ENCODE measurements at regions not wholly inside any gene's neighbourhood (a gene's known extent, or its start where the extent isn't known, plus 50 kb on each side); places are given as distances from the start of the nearest gene placed in this dataset.

GRCh38 chr20:48416002-48416401 is 411.8 kb downstream of the PREX1 start:
- H3K4me2 ChIP-seq (ENCODE audit: low read length): no peak overlapping the region
- no peak overlapping the region for H3K4me3 ChIP-seq (ENCODE audit: low read depth, low read length)
- no peaks in the 10 kb centered on the region for H3K36me3 ChIP-seq (ENCODE audit: control insufficient read depth in 1 of 2, insufficient read depth in 2 of 2, low read length in 2 of 2)
- no peak overlapping the region for H4K12ac ChIP-seq (ENCODE audit: low read depth, low read length)
- no peaks in the 10 kb centered on the region for H3K79me1 ChIP-seq (ENCODE audit: low read length)
- H2BK12ac ChIP-seq (ENCODE audit: low read length): no peak overlapping the region
- H3K4ac ChIP-seq (ENCODE audit: low read depth, low read length): no peak overlapping the region
- H3K9me3 ChIP-seq (ENCODE audit: insufficient read depth, low read depth, low read length): no peaks in the 10 kb centered on the region
- H3K27me3 ChIP-seq (ENCODE audit: insufficient read depth, low read length): no peaks in the 10 kb centered on the region
- H3K4me1 ChIP-seq (ENCODE audit: control insufficient read depth in 1 of 2, insufficient read depth in 2 of 2, low read length in 2 of 2): peaks cover 0 to 3% of the 10 kb centered on the region in 2 experiments
- H2AFZ ChIP-seq (ENCODE audit: insufficient read depth, low read length, poor library complexity): no peak overlapping the region
- peaks cover 1% of the 10 kb centered on the region for H3K79me2 ChIP-seq (ENCODE audit: control insufficient read depth, insufficient read depth, low read length, poor library complexity)
- no peak overlapping the region for H2AK5ac ChIP-seq (ENCODE audit: low read length)
- no peak overlapping the region for H2BK5ac ChIP-seq (ENCODE audit: low read depth, low read length, poor library complexity)
- no peak overlapping the region for H2BK120ac ChIP-seq (ENCODE audit: insufficient read depth, low read length, poor library complexity)
- no CpG with 5 or more reads among the region's 5 CpGs for WGBS (ENCODE audit: extremely low coverage, insufficient coverage, insufficient read length)
- no peak for DNase-seq
- H3K18ac ChIP-seq (ENCODE audit: low read length): no peak overlapping the region
- H3K23ac ChIP-seq (ENCODE audit: low read length): no peak overlapping the region
- no peak overlapping the region for H4K91ac ChIP-seq (ENCODE audit: low read depth, low read length)
- no peak overlapping the region for H3K9ac ChIP-seq (ENCODE audit: low read length)
- no peak overlapping the region for H3K27ac ChIP-seq (ENCODE audit: low read depth, low read length)
- no peak overlapping the region for H3K14ac ChIP-seq (ENCODE audit: low read length)
- H4K8ac ChIP-seq (ENCODE audit: low read depth, low read length): no peak overlapping the region

GRCh38 chr20:48414786-48415185 is 413.0 kb downstream of the PREX1 start:
- Histone ChIP-seq H2AK5ac (ENCODE audit: low read length) (no peak overlapping the region), H2BK120ac (ENCODE audit: insufficient read depth, low read length, poor library complexity) (no peak overlapping the region), H4K12ac (ENCODE audit: low read depth, low read length) (no peak overlapping the region), H4K8ac (ENCODE audit: low read depth, low read length) (no peak overlapping the region), H3K4me2 (ENCODE audit: low read length) (no peak overlapping the region), H2AFZ (ENCODE audit: insufficient read depth, low read length, poor library complexity) (no peak overlapping the region), H3K79me1 (ENCODE audit: low read length) (no peaks in the 10 kb centered on the region), H3K23ac (ENCODE audit: low read length) (no peak overlapping the region), H3K27ac (ENCODE audit: low read depth, low read length) (no peak overlapping the region), H3K79me2 (ENCODE audit: control insufficient read depth, insufficient read depth, low read length, poor library complexity) (peaks cover 1% of the 10 kb centered on the region), H3K27me3 (ENCODE audit: insufficient read depth, low read length) (no peaks in the 10 kb centered on the region), H3K36me3 (ENCODE audit: control insufficient read depth in 1 of 2, insufficient read depth in 2 of 2, low read length in 2 of 2) (no peaks in the 10 kb centered on the region), H3K4me1 (ENCODE audit: control insufficient read depth in 1 of 2, insufficient read depth in 2 of 2, low read length in 2 of 2) (peaks cover 0 to 3% of the 10 kb centered on the region in 2 experiments), H3K14ac (ENCODE audit: low read length) (no peak overlapping the region), H3K9me3 (ENCODE audit: insufficient read depth, low read depth, low read length) (no peaks in the 10 kb centered on the region), H2BK5ac (ENCODE audit: low read depth, low read length, poor library complexity) (no peak overlapping the region), H3K18ac (ENCODE audit: low read length) (no peak overlapping the region), H3K4me3 (ENCODE audit: low read depth, low read length) (no peak overlapping the region), H2BK12ac (ENCODE audit: low read length) (no peak overlapping the region), H3K4ac (ENCODE audit: low read depth, low read length) (no peak overlapping the region), H3K9ac (ENCODE audit: low read length) (no peak overlapping the region), H4K91ac (ENCODE audit: low read depth, low read length) (no peak overlapping the region)
- WGBS (ENCODE audit: extremely low coverage, insufficient coverage, insufficient read length): no CpG with 5 or more reads among the region's 1 CpG
- no peak for DNase-seq

DNA sequence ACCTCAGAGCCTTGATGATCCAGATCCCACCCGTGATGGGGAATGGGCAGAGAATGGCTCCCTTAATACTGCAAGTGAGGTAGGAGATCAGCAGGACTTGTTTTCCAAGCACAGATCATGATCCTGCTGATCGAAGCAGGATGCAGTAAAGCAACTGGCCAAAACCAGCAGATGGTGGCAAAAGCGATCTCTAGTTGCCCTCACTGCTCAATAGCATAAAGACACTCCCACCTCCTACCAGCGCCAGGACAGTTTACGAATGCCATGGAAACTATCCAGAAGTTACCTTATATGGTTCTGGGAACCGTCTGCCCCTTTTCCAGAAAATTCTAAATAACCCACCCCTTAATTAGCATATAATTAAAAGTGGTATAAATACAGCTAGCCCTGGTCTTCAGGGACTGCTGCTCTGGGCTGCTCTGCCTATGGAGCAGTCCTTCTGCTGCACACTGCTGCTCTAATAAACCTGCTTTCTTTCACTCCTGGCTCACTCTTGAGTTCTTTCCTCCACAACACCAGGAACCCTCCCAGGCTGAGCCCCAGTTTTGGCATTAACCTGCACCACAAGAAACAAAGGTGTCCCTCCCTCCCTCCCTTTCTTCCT is 415.8 kb downstream of the PREX1 start:
- no peaks in the 10 kb centered on the region for H3K79me2 ChIP-seq (ENCODE audit: control insufficient read depth, insufficient read depth, low read length, poor library complexity)
- no peak overlapping the region for H2BK5ac ChIP-seq (ENCODE audit: low read depth, low read length, poor library complexity)
- no peak for DNase-seq
- H3K4me3 ChIP-seq (ENCODE audit: low read depth, low read length): no peak overlapping the region
- no CpG with 5 or more reads among the region's 6 CpGs for WGBS (ENCODE audit: extremely low coverage, insufficient coverage, insufficient read length)
- H3K4ac ChIP-seq (ENCODE audit: low read depth, low read length): no peak overlapping the region
- H3K4me2 ChIP-seq (ENCODE audit: low read length): no peak overlapping the region
- no peak overlapping the region for H2AFZ ChIP-seq (ENCODE audit: insufficient read depth, low read length, poor library complexity)
- no peak overlapping the region for H2BK120ac ChIP-seq (ENCODE audit: insufficient read depth, low read length, poor library complexity)
- H3K9ac ChIP-seq (ENCODE audit: low read length): no peak overlapping the region
- H3K27ac ChIP-seq (ENCODE audit: low read depth, low read length): no peak overlapping the region
- H3K23ac ChIP-seq (ENCODE audit: low read length): no peak overlapping the region
- no peak overlapping the region for H4K12ac ChIP-seq (ENCODE audit: low read depth, low read length)
- H3K18ac ChIP-seq (ENCODE audit: low read length): no peak overlapping the region
- H3K27me3 ChIP-seq (ENCODE audit: insufficient read depth, low read length): no peaks in the 10 kb centered on the region
- H4K91ac ChIP-seq (ENCODE audit: low read depth, low read length): no peak overlapping the region
- H3K4me1 ChIP-seq (ENCODE audit: control insufficient read depth in 1 of 2, insufficient read depth in 2 of 2, low read length in 2 of 2): peaks cover 0 to 1% of the 10 kb centered on the region in 2 experiments
- no peaks in the 10 kb centered on the region for H3K9me3 ChIP-seq (ENCODE audit: insufficient read depth, low read depth, low read length)
- no peak overlapping the region for H4K8ac ChIP-seq (ENCODE audit: low read depth, low read length)
- H2AK5ac ChIP-seq (ENCODE audit: low read length): no peak overlapping the region
- no peaks in the 10 kb centered on the region for H3K36me3 ChIP-seq (ENCODE audit: control insufficient read depth in 1 of 2, insufficient read depth in 2 of 2, low read length in 2 of 2)
- H3K14ac ChIP-seq (ENCODE audit: low read length): no peak overlapping the region
- no peak overlapping the region for H2BK12ac ChIP-seq (ENCODE audit: low read length)
- no peaks in the 10 kb centered on the region for H3K79me1 ChIP-seq (ENCODE audit: low read length)

DNA sequence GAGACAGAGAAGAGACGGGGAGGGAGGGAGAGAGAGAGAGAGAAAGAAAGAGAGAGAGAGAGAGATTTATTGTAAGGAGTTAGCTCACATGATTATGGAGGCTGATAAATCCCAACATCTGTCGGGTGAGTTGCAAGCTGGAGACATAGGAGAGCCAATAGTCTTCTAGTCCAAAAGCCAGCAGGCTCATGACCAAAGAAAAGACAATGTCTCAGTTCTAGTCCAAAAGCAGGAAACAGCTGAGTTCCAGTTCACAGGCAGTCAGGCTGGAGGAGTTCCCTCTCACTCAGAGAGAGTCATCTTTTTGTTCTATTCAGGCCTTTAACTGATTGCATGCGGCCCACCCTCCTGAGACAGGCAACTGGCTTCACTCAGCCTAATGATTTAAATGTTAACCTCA is 416.6 kb downstream of the PREX1 start:
- Histone ChIP-seq H4K12ac (ENCODE audit: low read depth, low read length) (no peak overlapping the region), H4K91ac (ENCODE audit: low read depth, low read length) (no peak overlapping the region), H3K4me1 (ENCODE audit: control insufficient read depth in 1 of 2, insufficient read depth in 2 of 2, low read length in 2 of 2) (no peaks in the 10 kb centered on the region), H3K23ac (ENCODE audit: low read length) (no peak overlapping the region), H3K36me3 (ENCODE audit: control insufficient read depth in 1 of 2, insufficient read depth in 2 of 2, low read length in 2 of 2) (no peaks in the 10 kb centered on the region), H3K79me2 (ENCODE audit: control insufficient read depth, insufficient read depth, low read length, poor library complexity) (no peaks in the 10 kb centered on the region), H2BK120ac (ENCODE audit: insufficient read depth, low read length, poor library complexity) (no peak overlapping the region), H3K27ac (ENCODE audit: low read depth, low read length) (no peak overlapping the region), H2AFZ (ENCODE audit: insufficient read depth, low read length, poor library complexity) (no peak overlapping the region), H3K9ac (ENCODE audit: low read length) (no peak overlapping the region), H3K4me3 (ENCODE audit: low read depth, low read length) (no peak overlapping the region), H2BK5ac (ENCODE audit: low read depth, low read length, poor library complexity) (no peak overlapping the region), H3K4me2 (ENCODE audit: low read length) (no peak overlapping the region), H4K8ac (ENCODE audit: low read depth, low read length) (no peak overlapping the region), H2BK12ac (ENCODE audit: low read length) (no peak overlapping the region), H3K14ac (ENCODE audit: low read length) (no peak overlapping the region), H2AK5ac (ENCODE audit: low read length) (no peak overlapping the region), H3K18ac (ENCODE audit: low read length) (no peak overlapping the region), H3K27me3 (ENCODE audit: insufficient read depth, low read length) (no peaks in the 10 kb centered on the region), H3K79me1 (ENCODE audit: low read length) (no peaks in the 10 kb centered on the region), H3K9me3 (ENCODE audit: insufficient read depth, low read depth, low read length) (no peaks in the 10 kb centered on the region), H3K4ac (ENCODE audit: low read depth, low read length) (no peak overlapping the region)
- WGBS (ENCODE audit: extremely low coverage, insufficient coverage, insufficient read length): no CpG with 5 or more reads among the region's 3 CpGs
- DNase-seq: no peak
